Breast epithelium (tissue), 3 donors: ENCODE measurements at regions not wholly inside any gene's neighbourhood (a gene's known extent, or its start where the extent isn't known, plus 50 kb on each side); places are given as distances from the start of the nearest gene placed in this dataset.

Experiments used
- POLR2A ChIP-seq: fragments of 450-650 bp; IDR thresholded peaks from one replicate; pipeline ENCODE4 v1.6.1; 2016; ENCODE audit warnings: antibody characterized with exemption, mild to moderate bottlenecking, moderate library complexity
- TF ChIP-seq, protein P1 (sequence below), 3 donors: fragments of 450-650 bp; IDR thresholded peaks; one replicate each; pipeline ENCODE4 v1.5.1; 2016 to 2017; ENCODE audit warnings: antibody characterized with exemption in 3 of 3, mild to moderate bottlenecking in 3 of 3, moderate library complexity in 3 of 3

DNA sequence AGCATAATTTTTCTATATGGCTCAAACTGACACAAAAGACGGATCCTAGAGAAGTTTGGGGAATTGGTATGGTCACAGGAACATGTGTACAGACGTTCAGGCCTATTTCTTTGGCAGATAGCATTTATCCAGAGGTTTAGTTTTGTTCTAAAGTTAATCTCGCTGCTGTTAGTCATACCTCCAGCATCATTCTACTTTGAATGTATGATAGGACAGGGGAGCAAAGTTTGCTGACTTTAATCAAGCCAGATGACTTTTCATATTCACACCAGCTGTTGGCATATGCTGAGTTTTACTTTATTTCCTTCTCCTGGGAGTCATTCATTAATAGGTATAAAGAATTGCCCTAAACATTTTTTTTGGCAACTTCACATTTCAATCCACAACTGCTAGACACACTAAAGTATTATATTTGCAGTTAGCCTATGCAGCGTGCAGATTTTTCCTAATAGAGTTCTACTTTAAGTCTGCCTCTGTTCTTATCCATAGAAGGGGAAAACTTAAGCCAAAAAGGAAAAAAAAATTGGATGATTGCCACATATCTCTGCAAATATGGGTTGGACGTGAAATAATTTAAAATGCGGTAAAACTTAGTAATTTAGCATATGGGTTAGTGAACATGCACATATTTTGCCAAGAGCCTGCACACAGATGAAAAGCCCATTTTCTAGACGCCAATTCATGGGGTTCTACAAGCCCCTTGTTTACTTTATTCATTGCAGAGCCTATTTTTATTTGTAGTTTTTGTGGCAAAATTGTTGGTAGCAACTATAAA lies 213.1 kb downstream of the C7orf25 start:
- TF ChIP-seq, protein P1, sequence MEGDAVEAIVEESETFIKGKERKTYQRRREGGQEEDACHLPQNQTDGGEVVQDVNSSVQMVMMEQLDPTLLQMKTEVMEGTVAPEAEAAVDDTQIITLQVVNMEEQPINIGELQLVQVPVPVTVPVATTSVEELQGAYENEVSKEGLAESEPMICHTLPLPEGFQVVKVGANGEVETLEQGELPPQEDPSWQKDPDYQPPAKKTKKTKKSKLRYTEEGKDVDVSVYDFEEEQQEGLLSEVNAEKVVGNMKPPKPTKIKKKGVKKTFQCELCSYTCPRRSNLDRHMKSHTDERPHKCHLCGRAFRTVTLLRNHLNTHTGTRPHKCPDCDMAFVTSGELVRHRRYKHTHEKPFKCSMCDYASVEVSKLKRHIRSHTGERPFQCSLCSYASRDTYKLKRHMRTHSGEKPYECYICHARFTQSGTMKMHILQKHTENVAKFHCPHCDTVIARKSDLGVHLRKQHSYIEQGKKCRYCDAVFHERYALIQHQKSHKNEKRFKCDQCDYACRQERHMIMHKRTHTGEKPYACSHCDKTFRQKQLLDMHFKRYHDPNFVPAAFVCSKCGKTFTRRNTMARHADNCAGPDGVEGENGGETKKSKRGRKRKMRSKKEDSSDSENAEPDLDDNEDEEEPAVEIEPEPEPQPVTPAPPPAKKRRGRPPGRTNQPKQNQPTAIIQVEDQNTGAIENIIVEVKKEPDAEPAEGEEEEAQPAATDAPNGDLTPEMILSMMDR (IDR thresholded peaks at IDR 0.05), result no peak
- TF ChIP-seq POLR2A, result no peak
